C4-2B (cell line): ENCODE measurements at regions not wholly inside any gene's neighbourhood (a gene's known extent, or its start where the extent isn't known, plus 50 kb on each side); places are given as distances from the start of the nearest gene placed in this dataset.

Experiments used
- H3K27ac ChIP-seq: fragments of 450-650 bp; 2 replicates; pipeline ENCODE4 v1.5.1; 2017
- ZFX ChIP-seq: fragments of 450-650 bp; IDR thresholded peaks from 2 replicates; pipeline ENCODE4 v1.6.1; 2017
- TF ChIP-seq, protein P1 (sequence below): fragments of 450-650 bp; conservative IDR thresholded peaks from 2 replicates; pipeline ENCODE4 v1.5.1; 2017; ENCODE audit warnings: mild to moderate bottlenecking

- no peak for TF ChIP-seq ZFX
Observed at GRCh38 chr3:162810776-162811175, 1314.2 kb downstream of the OTOL1 start.

GRCh38 chr3:162842549-162843216 lies 1346.1 kb downstream of the OTOL1 start:
- TF ChIP-seq, protein P1, sequence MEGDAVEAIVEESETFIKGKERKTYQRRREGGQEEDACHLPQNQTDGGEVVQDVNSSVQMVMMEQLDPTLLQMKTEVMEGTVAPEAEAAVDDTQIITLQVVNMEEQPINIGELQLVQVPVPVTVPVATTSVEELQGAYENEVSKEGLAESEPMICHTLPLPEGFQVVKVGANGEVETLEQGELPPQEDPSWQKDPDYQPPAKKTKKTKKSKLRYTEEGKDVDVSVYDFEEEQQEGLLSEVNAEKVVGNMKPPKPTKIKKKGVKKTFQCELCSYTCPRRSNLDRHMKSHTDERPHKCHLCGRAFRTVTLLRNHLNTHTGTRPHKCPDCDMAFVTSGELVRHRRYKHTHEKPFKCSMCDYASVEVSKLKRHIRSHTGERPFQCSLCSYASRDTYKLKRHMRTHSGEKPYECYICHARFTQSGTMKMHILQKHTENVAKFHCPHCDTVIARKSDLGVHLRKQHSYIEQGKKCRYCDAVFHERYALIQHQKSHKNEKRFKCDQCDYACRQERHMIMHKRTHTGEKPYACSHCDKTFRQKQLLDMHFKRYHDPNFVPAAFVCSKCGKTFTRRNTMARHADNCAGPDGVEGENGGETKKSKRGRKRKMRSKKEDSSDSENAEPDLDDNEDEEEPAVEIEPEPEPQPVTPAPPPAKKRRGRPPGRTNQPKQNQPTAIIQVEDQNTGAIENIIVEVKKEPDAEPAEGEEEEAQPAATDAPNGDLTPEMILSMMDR: no peak
- TF ChIP-seq ZFX: no peak
- no peak overlapping the region for H3K27ac ChIP-seq

More at GRCh38 chr3:162810776-162811175, 1314.2 kb downstream of the OTOL1 start:
- H3K27ac ChIP-seq: no peak overlapping the region

GRCh38 chr3:162845918-162846317 lies 1349.3 kb downstream of the OTOL1 start:
- TF ChIP-seq, protein P1: no peak
- TF ChIP-seq ZFX: no peak

GRCh38 chr3:162847511-162847910 lies 1350.9 kb downstream of the OTOL1 start:
- no peak overlapping the region for H3K27ac ChIP-seq
- TF ChIP-seq, protein P1: peak; percentile 36
- TF ChIP-seq ZFX: no peak

More at GRCh38 chr3:162845918-162846317, 1349.3 kb downstream of the OTOL1 start:
- H3K27ac ChIP-seq: no peak overlapping the region

DNA sequence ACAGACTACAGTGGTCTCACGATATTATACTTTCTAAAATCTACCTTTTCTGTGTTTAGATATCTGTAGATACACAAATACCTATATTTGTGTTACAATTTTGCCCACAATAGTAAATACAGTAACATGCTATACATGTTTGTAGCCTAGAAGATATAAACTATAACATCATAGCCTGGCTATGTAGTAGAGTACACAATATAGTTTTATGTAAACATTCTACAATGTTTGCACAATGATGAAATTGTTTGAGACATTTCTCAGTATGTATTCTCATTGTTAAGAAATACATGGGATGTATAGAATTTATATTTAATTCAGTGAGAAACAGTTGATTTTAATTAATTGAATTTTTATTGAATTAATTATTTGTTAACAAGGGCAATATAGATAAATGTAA lies 1367.0 kb downstream of the OTOL1 start:
- H3K27ac ChIP-seq: no peak overlapping the region
- TF ChIP-seq ZFX: no peak
- TF ChIP-seq, protein P1: no peak

- no peak overlapping the region for H3K27ac ChIP-seq
- no peak for TF ChIP-seq ZFX
- TF ChIP-seq, protein P1: peak; percentile 9; the same call in 1 of the 2 replicates
Observed at GRCh38 chr3:162865466-162865865, 1368.9 kb downstream of the OTOL1 start.

- H3K27ac ChIP-seq: no peak overlapping the region
- TF ChIP-seq, protein P1: no peak
Observed at GRCh38 chr3:162879021-162879562, 1382.5 kb downstream of the OTOL1 start.

- no peak for TF ChIP-seq ZFX
- TF ChIP-seq, protein P1: no peak
- no peak overlapping the region for H3K27ac ChIP-seq
Observed at GRCh38 chr3:162884373-162884772, 1387.8 kb downstream of the OTOL1 start.
